Common myeloid progenitor, CD34-positive (primary cell): ENCODE measurements at regions not wholly inside any gene's neighbourhood (a gene's known extent, or its start where the extent isn't known, plus 50 kb on each side); places are given as distances from the start of the nearest gene placed in this dataset.

Experiments used
- CTCF ChIA-PET: fragments of 350-600 bp; sonication (Branson Sonifier 250); formaldehyde crosslinking; loops from one replicate; lab custom pipeline; 2021; ENCODE audit warnings: antibody characterized with exemption; lab: Charles Lee
- POLR2A ChIA-PET: fragments of 350-600 bp; sonication (Branson Sonifier 250); formaldehyde crosslinking; loops from one replicate; lab custom pipeline; 2021; ENCODE audit warnings: antibody characterized with exemption; lab: Charles Lee
- DNase-seq, 3 donors: peaks; one replicate each; pipeline versions ENCODE4 v3.0.0 to v3.0.0-alpha.2; 2013
- H3K27ac ChIP-seq, 2 experiments: 1 replicate in 1 of 2; 2 replicates in 1 of 2; pipeline ENCODE4 v1.7.0; 2013; ENCODE audit warnings: inconsistent platforms in 2 of 2, low read length in 2 of 2, mild to moderate bottlenecking in 2 of 2, low read depth in 1 of 2, moderate library complexity in 1 of 2; ENCODE audit not compliant: severe bottlenecking in 2 of 2, insufficient read depth in 1 of 2, poor library complexity in 1 of 2
- H3K27me3 ChIP-seq, 5 experiments: replicated peaks in 2 of 5; 1 replicate in 3 of 5; 2 replicates in 2 of 5; pipeline versions ENCODE4 v1.6.1 to v1.7.0; 2013; ENCODE audit warnings: low read length in 4 of 5, mild to moderate bottlenecking in 2 of 5, moderate library complexity in 2 of 5, inconsistent platforms in 1 of 5; ENCODE audit not compliant: insufficient read depth in 5 of 5, control insufficient read depth in 4 of 5
- H3K36me3 ChIP-seq, 4 experiments: 1 replicate in 2 of 4; 2 replicates in 2 of 4; pipeline versions ENCODE4 v1.6.1 to v1.7.0; 2013; ENCODE audit warnings: low read length in 3 of 4, control low read depth in 1 of 4, mild to moderate bottlenecking in 1 of 4; ENCODE audit not compliant: control insufficient read depth in 4 of 4, insufficient read depth in 4 of 4
- H3K4me1 ChIP-seq, 4 experiments: 1 replicate in 3 of 4; 2 replicates in 1 of 4; pipeline versions ENCODE4 v1.6.1 to v1.7.1; 2013; ENCODE audit warnings: low read length in 3 of 4, mild to moderate bottlenecking in 3 of 4, control low read depth in 1 of 4, inconsistent platforms in 1 of 4, moderate library complexity in 1 of 4; ENCODE audit not compliant: control insufficient read depth in 4 of 4, insufficient read depth in 4 of 4; ENCODE audit errors: control extremely low read depth in 1 of 4
- H3K4me3 ChIP-seq, 7 experiments: 1 replicate in 4 of 7; 2 replicates in 3 of 7; pipeline versions ENCODE4 v1.5.1 to v1.7.0; 2013; ENCODE audit warnings: mild to moderate bottlenecking in 7 of 7, low read length in 6 of 7, moderate library complexity in 6 of 7, inconsistent platforms in 2 of 7, low read depth in 2 of 7, control low read depth in 1 of 7; ENCODE audit not compliant: insufficient read depth in 4 of 7, control insufficient read depth in 1 of 7; ENCODE audit errors: extremely low read depth in 1 of 7
- H3K9me3 ChIP-seq, 5 experiments: 1 replicate in 4 of 5; 2 replicates in 1 of 5; pipeline versions ENCODE4 v1.6.1 to v1.7.1; 2013; ENCODE audit warnings: low read length in 4 of 5, mild to moderate bottlenecking in 2 of 5, inconsistent platforms in 1 of 5, low read depth in 1 of 5, moderate library complexity in 1 of 5; ENCODE audit not compliant: control insufficient read depth in 4 of 5, insufficient read depth in 2 of 5; ENCODE audit errors: control extremely low read depth in 1 of 5
- WGBS: methylation state at CpG from one replicate; pipeline ENCODE4 v1.1.5; 2013; ENCODE audit not compliant: insufficient coverage; 5-methylcytosine and 5-hydroxymethylcytosine counted together

GRCh38 chr5:23033864-23034263 lies 180.7 kb upstream of the CDH12 start:
- ChIA-PET POLR2A (no interaction called here), CTCF (no interaction called here)
- DNase-seq = no peak
- H3K36me3 ChIP-seq = no peaks in the 10 kb centered on the region
- peaks cover 0 to 2% (median 0%) of the 10 kb centered on the region in 5 experiments for H3K9me3 ChIP-seq
- H3K27ac ChIP-seq = no peak overlapping the region
- H3K4me3 ChIP-seq = no peak overlapping the region
- H3K4me1 ChIP-seq = no peaks in the 10 kb centered on the region
- no peaks in the 10 kb centered on the region for H3K27me3 ChIP-seq
- 86% methylated on average over 1 of the region's 1 CpG for WGBS

GRCh38 chr5:23029290-23029689 lies 176.1 kb upstream of the CDH12 start:
- Histone ChIP-seq H3K4me1 (no peaks in the 10 kb centered on the region), H3K36me3 (no peaks in the 10 kb centered on the region), H3K27me3 (no peaks in the 10 kb centered on the region), H3K9me3 (no peaks in the 10 kb centered on the region), H3K4me3 (no peak overlapping the region), H3K27ac (no peak overlapping the region)
- no peak for DNase-seq
- ChIA-PET CTCF (no interaction called here), POLR2A (no interaction called here)

GRCh38 chr5:23028445-23029021 lies 175.4 kb upstream of the CDH12 start:
- ChIA-PET POLR2A (no interaction called here), CTCF (interaction anchor here (1.0 kb wide), 1 partner anchor 61 kb away, joined by 3 read pairs; no protein-coding TSS in a partner anchor)
- Histone ChIP-seq H3K9me3 (no peaks in the 10 kb centered on the region), H3K27ac (no peak overlapping the region), H3K4me1 (no peaks in the 10 kb centered on the region), H3K36me3 (no peaks in the 10 kb centered on the region), H3K4me3 (no peak overlapping the region), H3K27me3 (no peaks in the 10 kb centered on the region)
- DNase-seq = no peak
- WGBS = 100% methylated on average over 1 of the region's 3 CpGs

DNA sequence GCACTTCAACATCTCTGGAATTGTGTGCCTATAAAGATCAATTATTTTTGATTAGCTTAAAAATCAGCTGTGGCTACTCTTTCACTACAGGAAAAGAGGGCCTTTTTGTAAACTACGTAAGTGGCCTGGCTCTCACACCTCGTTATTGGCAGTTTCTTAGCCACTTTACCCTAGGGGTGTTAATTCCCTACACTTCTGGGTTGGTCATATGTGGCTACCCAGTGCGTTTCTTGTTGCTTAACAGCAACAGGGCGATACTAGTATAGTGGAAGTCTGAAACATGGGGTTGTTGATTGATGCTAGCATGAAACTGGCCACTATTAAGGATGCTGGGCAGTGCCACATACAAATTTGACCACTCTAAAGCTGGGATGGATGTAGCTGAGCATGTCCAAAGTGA lies 174.7 kb upstream of the CDH12 start:
- Histone ChIP-seq H3K4me1 (no peaks in the 10 kb centered on the region), H3K27me3 (no peaks in the 10 kb centered on the region), H3K27ac (no peak overlapping the region), H3K36me3 (no peaks in the 10 kb centered on the region), H3K9me3 (no peaks in the 10 kb centered on the region), H3K4me3 (no peak overlapping the region)
- ChIA-PET POLR2A (no interaction called here), CTCF (interaction anchor here (1.0 kb wide), 1 partner anchor 60 kb away, joined by 3 read pairs; no protein-coding TSS in a partner anchor)
- DNase-seq = no peak
- 86% methylated on average over 4 of the region's 4 CpGs for WGBS

- POLR2A ChIA-PET = no interaction called here
- 100% methylated on average over 2 of the region's 2 CpGs for WGBS
Observed at GRCh38 chr5:23027331-23027730, 174.2 kb upstream of the CDH12 start.

GRCh38 chr5:23026252-23027170 lies 173.4 kb upstream of the CDH12 start:
- WGBS = 93% methylated on average over 5 of the region's 5 CpGs
- no peak overlapping the region for H3K4me3 ChIP-seq
- ChIA-PET POLR2A (no interaction called here), CTCF (no interaction called here)
- no peaks in the 10 kb centered on the region for H3K36me3 ChIP-seq
- DNase-seq = no peak
- H3K4me1 ChIP-seq = no peaks in the 10 kb centered on the region
- H3K27me3 ChIP-seq = no peaks in the 10 kb centered on the region
- no peaks in the 10 kb centered on the region for H3K9me3 ChIP-seq
- H3K27ac ChIP-seq = no peak overlapping the region

More at GRCh38 chr5:23027331-23027730, 174.2 kb upstream of the CDH12 start:
- Histone ChIP-seq H3K9me3 (no peaks in the 10 kb centered on the region), H3K36me3 (no peaks in the 10 kb centered on the region), H3K27ac (no peak overlapping the region), H3K4me3 (no peak overlapping the region), H3K4me1 (no peaks in the 10 kb centered on the region), H3K27me3 (no peaks in the 10 kb centered on the region)
- no peak for DNase-seq
- CTCF ChIA-PET = interaction anchor here (1.0 kb wide), 1 partner anchor 59 kb away, joined by 3 read pairs; no protein-coding TSS in a partner anchor

- DNase-seq = no peak
- H3K9me3 ChIP-seq = no peaks in the 10 kb centered on the region
- CTCF ChIA-PET = no interaction called here
- no peaks in the 10 kb centered on the region for H3K27me3 ChIP-seq
- WGBS = no CpG with 5 or more reads among the region's 1 CpG
- H3K4me3 ChIP-seq = no peak overlapping the region
- H3K27ac ChIP-seq = no peak overlapping the region
- no peaks in the 10 kb centered on the region for H3K4me1 ChIP-seq
- POLR2A ChIA-PET = no interaction called here
- H3K36me3 ChIP-seq = no peaks in the 10 kb centered on the region
Observed at GRCh38 chr5:23025629-23026233, 172.6 kb upstream of the CDH12 start.
